GM06990 (cell line): ENCODE measurements at regions not wholly inside any gene's neighbourhood (a gene's known extent, or its start where the extent isn't known, plus 50 kb on each side); places are given as distances from the start of the nearest gene placed in this dataset.

ENCODE experiments used
- DNase-seq: peaks from one replicate; pipeline ENCODE4 v3.0.0-alpha.2; 2011; ENCODE audit not compliant: insufficient read length; ENCODE audit errors: extremely low read depth
- H3K27me3 ChIP-seq: replicated peaks from 2 replicates; pipeline ENCODE4 v1.6.0; 2011; ENCODE audit warnings: low read length; ENCODE audit not compliant: control insufficient read depth, insufficient read depth
- H3K36me3 ChIP-seq: 2 replicates; pipeline ENCODE4 v1.5.1; 2011; ENCODE audit warnings: low read length; ENCODE audit not compliant: control insufficient read depth, insufficient read depth
- H3K4me3 ChIP-seq: replicated peaks from 2 replicates; pipeline ENCODE4 v1.5.1; 2011; ENCODE audit warnings: low read depth, mild to moderate bottlenecking, control low read depth, low read length
- CTCF ChIP-seq: IDR thresholded peaks from 2 replicates; pipeline ENCODE4 v1.5.1; 2011; ENCODE audit warnings: low read length, control low read depth, mild to moderate bottlenecking, inconsistent platforms; ENCODE audit not compliant: insufficient read depth, poor library complexity, severe bottlenecking

GRCh38 chr21:38556390-38556789 is 58.1 kb upstream of the ERG start:
- no peak overlapping the region for H3K4me3 ChIP-seq
- no peak for DNase-seq
- no peaks in the 10 kb centered on the region for H3K36me3 ChIP-seq
- TF ChIP-seq CTCF, result no peak
- H3K27me3 ChIP-seq, result no peaks in the 10 kb centered on the region; the same call in 1 of the 2 replicates

DNA sequence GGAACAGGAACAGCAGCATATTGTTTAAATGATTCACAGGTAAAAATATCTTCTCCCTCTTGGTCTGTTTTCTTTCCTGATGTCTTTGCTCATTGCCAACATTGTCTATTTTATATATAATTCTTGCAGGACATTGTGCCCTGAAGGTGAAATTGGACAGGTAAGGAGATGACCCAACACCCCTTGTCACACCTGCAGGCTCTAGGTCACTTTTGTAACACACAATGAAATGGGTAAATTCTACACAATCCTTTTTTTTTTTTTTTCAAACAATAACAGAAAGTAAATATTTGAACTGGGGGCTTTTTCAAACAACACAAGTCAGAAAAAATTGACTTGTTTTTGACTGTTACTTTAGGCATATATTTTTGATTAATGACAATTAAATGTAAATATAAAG is 62.9 kb upstream of the ERG start:
- TF ChIP-seq CTCF, result no peak
- no peak overlapping the region for H3K4me3 ChIP-seq
- H3K36me3 ChIP-seq, result no peaks in the 10 kb centered on the region
- no peaks in the 10 kb centered on the region; the same call in 1 of the 2 replicates for H3K27me3 ChIP-seq
- no peak for DNase-seq

GRCh38 chr21:38561613-38562581 is 63.6 kb upstream of the ERG start:
- Histone ChIP-seq H3K36me3 (no peaks in the 10 kb centered on the region), H3K27me3 (no peaks in the 10 kb centered on the region; the same call in 1 of the 2 replicates)
- DNase-seq, result no peak

GRCh38 chr21:38567335-38567969 is 69.2 kb upstream of the ERG start:
- no peaks in the 10 kb centered on the region for H3K36me3 ChIP-seq
- no peak for DNase-seq
- no peak for TF ChIP-seq CTCF
- H3K27me3 ChIP-seq, result no peaks in the 10 kb centered on the region; the same call in none of the 2 replicates
- H3K4me3 ChIP-seq, result no peak overlapping the region

More at GRCh38 chr21:38561613-38562581, 63.6 kb upstream of the ERG start:
- H3K4me3 ChIP-seq, result no peak overlapping the region
- TF ChIP-seq CTCF, result no peak

DNA sequence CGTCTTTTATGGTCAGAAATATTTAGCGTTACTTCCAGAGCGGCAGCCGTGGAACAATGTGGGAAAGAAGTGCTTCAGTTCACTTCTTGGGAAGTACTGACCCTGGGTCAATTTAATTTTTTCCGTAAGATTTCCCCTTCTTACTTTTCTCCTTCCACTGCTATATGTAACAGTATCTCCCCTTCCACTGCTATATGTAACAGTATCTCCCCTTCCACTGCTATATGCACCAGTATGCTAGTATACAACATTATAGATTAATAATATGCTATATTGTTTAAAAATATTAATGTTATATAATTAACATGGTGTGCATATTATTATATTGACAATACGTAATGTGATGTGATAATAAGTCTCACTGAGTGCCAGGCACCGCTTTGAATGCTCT is 69.7 kb upstream of the ERG start:
- DNase-seq, result no peak
- Histone ChIP-seq H3K36me3 (no peaks in the 10 kb centered on the region), H3K4me3 (no peak overlapping the region), H3K27me3 (no peaks in the 10 kb centered on the region; the same call in none of the 2 replicates)
- no peak for TF ChIP-seq CTCF
